Glutamatergic neuron (in vitro differentiated cells): ENCODE measurements at regions not wholly inside any gene's neighbourhood (a gene's known extent, or its start where the extent isn't known, plus 50 kb on each side); places are given as distances from the start of the nearest gene placed in this dataset.

Source experiments
- DNase-seq: peaks from one replicate; pipeline ENCODE4 v3.0.0; 2022
- H3K27ac Mint-ChIP-seq: one replicate; pipeline ENCODE4 v1.8.0; 2020; ENCODE audit warnings: mild to moderate bottlenecking, mixed read lengths, inconsistent platforms; ENCODE audit not compliant: unreplicated experiment
- H3K27me3 Mint-ChIP-seq: one replicate; pipeline ENCODE4 v1.8.0; 2020; ENCODE audit warnings: mild to moderate bottlenecking, moderate library complexity, mixed read lengths, inconsistent platforms; ENCODE audit not compliant: unreplicated experiment
- H3K36me3 Mint-ChIP-seq: one replicate; pipeline ENCODE4 v1.8.0; 2020; ENCODE audit warnings: mild to moderate bottlenecking, mixed read lengths, inconsistent platforms; ENCODE audit not compliant: unreplicated experiment
- H3K4me1 Mint-ChIP-seq: one replicate; pipeline ENCODE4 v1.8.0; 2020; ENCODE audit warnings: mild to moderate bottlenecking, low read depth, mixed read lengths, inconsistent platforms; ENCODE audit not compliant: unreplicated experiment
- H3K4me3 Mint-ChIP-seq: one replicate; pipeline ENCODE4 v1.8.0; 2020; ENCODE audit warnings: mild to moderate bottlenecking, mixed read lengths, inconsistent platforms; ENCODE audit not compliant: unreplicated experiment
- H3K9me3 Mint-ChIP-seq: one replicate; pipeline ENCODE4 v1.8.0; 2020; ENCODE audit warnings: mild to moderate bottlenecking, moderate library complexity, mixed read lengths, inconsistent platforms; ENCODE audit not compliant: unreplicated experiment
- CTCF ChIP-seq: fragments of 200-600 bp; sonication (generic); IDR thresholded peaks from one replicate; pipeline ENCODE4 v1.5.0; 2021; ENCODE audit not compliant: partially characterized antibody, unreplicated experiment

GRCh38 chr16:73426433-73427160 is 378.7 kb upstream of the ZFHX3 start:
- no peak for TF ChIP-seq CTCF
- H3K27ac Mint-ChIP-seq = no peak overlapping the region
- peaks cover 4% of the 10 kb centered on the region for H3K9me3 Mint-ChIP-seq
- no peaks in the 10 kb centered on the region for H3K36me3 Mint-ChIP-seq
- H3K4me1 Mint-ChIP-seq = peaks cover 3% of the 10 kb centered on the region
- H3K4me3 Mint-ChIP-seq = no peak overlapping the region
- no peak for DNase-seq
- peaks cover 5% of the 10 kb centered on the region for H3K27me3 Mint-ChIP-seq

GRCh38 chr16:73420676-73421075 is 372.7 kb upstream of the ZFHX3 start:
- H3K27me3 Mint-ChIP-seq = peaks cover 2% of the 10 kb centered on the region
- TF ChIP-seq CTCF = no peak
- H3K36me3 Mint-ChIP-seq = no peaks in the 10 kb centered on the region
- peaks cover 2% of the 10 kb centered on the region for H3K9me3 Mint-ChIP-seq
- no peak for DNase-seq
- no peaks in the 10 kb centered on the region for H3K4me1 Mint-ChIP-seq
- H3K4me3 Mint-ChIP-seq = no peak overlapping the region
- H3K27ac Mint-ChIP-seq = no peak overlapping the region

- TF ChIP-seq CTCF = no peak
- Mint-ChIP-seq H3K27me3 (peaks cover 2% of the 10 kb centered on the region), H3K36me3 (no peaks in the 10 kb centered on the region), H3K27ac (no peak overlapping the region), H3K9me3 (no peaks in the 10 kb centered on the region), H3K4me3 (no peak overlapping the region), H3K4me1 (no peaks in the 10 kb centered on the region)
- no peak for DNase-seq
Measured at GRCh38 chr16:73420244-73420643, 372.3 kb upstream of the ZFHX3 start.

GRCh38 chr16:73418691-73419090 is 370.8 kb upstream of the ZFHX3 start:
- TF ChIP-seq CTCF = no peak
- Mint-ChIP-seq H3K4me3 (no peak overlapping the region), H3K27ac (no peak overlapping the region), H3K9me3 (no peaks in the 10 kb centered on the region), H3K27me3 (no peaks in the 10 kb centered on the region), H3K4me1 (no peaks in the 10 kb centered on the region), H3K36me3 (no peaks in the 10 kb centered on the region)
- no peak for DNase-seq

GRCh38 chr16:73418051-73418450 is 370.1 kb upstream of the ZFHX3 start:
- H3K9me3 Mint-ChIP-seq = no peaks in the 10 kb centered on the region
- no peak overlapping the region for H3K27ac Mint-ChIP-seq
- no peak for DNase-seq
- no peaks in the 10 kb centered on the region for H3K4me1 Mint-ChIP-seq
- H3K27me3 Mint-ChIP-seq = no peaks in the 10 kb centered on the region
- no peak for TF ChIP-seq CTCF
- H3K36me3 Mint-ChIP-seq = no peaks in the 10 kb centered on the region
- no peak overlapping the region for H3K4me3 Mint-ChIP-seq
